D721Med (cell line): ENCODE measurements at regions not wholly inside any gene's neighbourhood (a gene's known extent, or its start where the extent isn't known, plus 50 kb on each side); places are given as distances from the start of the nearest gene placed in this dataset.

Experiments used
- DNase-seq: peaks from one replicate; pipeline ENCODE4 v3.0.0; 2011; ENCODE audit warnings: low spot score; ENCODE audit not compliant: insufficient read length
- FAIRE-seq: peaks from 2 replicates; lab custom pipeline; 2011; peaks lifted over from hg19 to GRCh38; lab: Jason Lieb, UNC
- TF ChIP-seq, protein P1 (sequence below): IDR thresholded peaks from 2 replicates; pipeline ENCODE4 v1.5.1; 2012; ENCODE audit warnings: mild to moderate bottlenecking, control low read depth; ENCODE audit not compliant: insufficient read depth; ENCODE audit errors: missing control alignments

- FAIRE-seq: no peak
- TF ChIP-seq, protein P1, sequence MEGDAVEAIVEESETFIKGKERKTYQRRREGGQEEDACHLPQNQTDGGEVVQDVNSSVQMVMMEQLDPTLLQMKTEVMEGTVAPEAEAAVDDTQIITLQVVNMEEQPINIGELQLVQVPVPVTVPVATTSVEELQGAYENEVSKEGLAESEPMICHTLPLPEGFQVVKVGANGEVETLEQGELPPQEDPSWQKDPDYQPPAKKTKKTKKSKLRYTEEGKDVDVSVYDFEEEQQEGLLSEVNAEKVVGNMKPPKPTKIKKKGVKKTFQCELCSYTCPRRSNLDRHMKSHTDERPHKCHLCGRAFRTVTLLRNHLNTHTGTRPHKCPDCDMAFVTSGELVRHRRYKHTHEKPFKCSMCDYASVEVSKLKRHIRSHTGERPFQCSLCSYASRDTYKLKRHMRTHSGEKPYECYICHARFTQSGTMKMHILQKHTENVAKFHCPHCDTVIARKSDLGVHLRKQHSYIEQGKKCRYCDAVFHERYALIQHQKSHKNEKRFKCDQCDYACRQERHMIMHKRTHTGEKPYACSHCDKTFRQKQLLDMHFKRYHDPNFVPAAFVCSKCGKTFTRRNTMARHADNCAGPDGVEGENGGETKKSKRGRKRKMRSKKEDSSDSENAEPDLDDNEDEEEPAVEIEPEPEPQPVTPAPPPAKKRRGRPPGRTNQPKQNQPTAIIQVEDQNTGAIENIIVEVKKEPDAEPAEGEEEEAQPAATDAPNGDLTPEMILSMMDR: no peak
These were observed 731.5 kb upstream of the SGCG start for GRCh38 chr13:22449251-22449650.

DNA sequence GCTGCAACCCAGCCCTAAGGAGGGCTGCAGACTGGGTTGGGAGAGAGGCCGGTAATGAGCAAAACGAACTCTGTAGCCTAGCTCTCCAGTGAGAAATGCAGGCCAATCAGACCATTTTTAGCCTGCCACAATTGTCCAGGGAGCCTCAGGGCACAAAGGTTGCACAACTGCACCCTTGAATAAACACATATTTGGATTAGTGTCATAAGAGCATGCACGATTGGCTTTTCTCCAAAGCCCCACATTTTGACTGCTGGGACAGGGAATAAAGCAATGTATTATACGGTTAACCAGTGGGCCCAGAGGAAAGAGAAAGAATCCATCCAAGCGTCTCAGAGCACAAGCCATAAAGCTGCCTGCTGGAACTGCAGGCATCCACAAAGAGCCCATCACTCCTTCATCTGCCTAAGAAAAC is 729.4 kb upstream of the SGCG start:
- no peak for DNase-seq

More at GRCh38 chr13:22449251-22449650, 731.5 kb upstream of the SGCG start:
- no peak for DNase-seq

DNA sequence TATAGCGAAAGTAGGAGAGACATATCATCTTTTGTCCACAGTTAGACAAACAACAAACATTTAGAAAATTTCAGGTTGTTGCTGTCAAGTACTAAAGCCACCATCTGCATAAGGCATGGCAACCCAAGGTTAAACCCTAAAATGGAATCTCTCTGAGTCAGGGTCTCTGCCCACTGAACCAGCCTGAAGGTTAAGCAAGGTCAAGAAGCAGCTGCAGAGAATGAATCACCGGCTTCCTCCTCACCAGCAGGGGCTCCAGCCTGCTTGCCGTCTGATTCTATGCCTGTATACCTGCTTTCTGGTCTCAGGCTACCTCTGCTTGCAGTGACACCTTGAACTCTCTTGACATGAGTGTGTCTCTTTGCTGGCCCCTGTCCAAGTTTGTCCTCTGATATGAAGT is 726.2 kb upstream of the SGCG start:
- no peak for DNase-seq

More for the DNA sequence above, 729.4 kb upstream of the SGCG start:
- no peak for FAIRE-seq
- TF ChIP-seq, protein P1: no peak

DNA sequence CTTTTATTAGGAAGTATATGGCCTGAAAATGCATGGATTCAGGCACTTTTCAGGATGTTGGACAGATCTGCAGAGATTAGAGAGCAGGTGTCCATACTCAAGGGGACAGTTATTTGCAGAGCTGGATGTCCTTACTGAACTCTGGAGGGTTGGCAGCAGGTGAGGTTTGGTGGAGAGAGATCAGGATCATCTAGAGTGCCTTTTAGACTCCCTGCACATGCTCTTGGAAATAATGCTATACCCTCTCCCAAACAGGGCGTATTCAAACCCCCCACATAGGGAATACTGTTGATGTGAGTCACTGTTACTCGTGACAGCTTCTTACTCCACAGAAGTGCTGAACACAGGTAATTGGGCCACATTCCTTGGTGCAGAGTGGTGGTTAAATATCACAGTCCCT is 725.7 kb upstream of the SGCG start:
- TF ChIP-seq, protein P1: no peak
- FAIRE-seq (no peak), DNase-seq (no peak)

More for the DNA sequence above, 726.2 kb upstream of the SGCG start:
- TF ChIP-seq, protein P1: no peak
- FAIRE-seq: no peak

- no peak for FAIRE-seq
- DNase-seq: no peak
- TF ChIP-seq, protein P1: no peak
These were observed 718.8 kb upstream of the SGCG start for GRCh38 chr13:22461854-22462490.

DNA sequence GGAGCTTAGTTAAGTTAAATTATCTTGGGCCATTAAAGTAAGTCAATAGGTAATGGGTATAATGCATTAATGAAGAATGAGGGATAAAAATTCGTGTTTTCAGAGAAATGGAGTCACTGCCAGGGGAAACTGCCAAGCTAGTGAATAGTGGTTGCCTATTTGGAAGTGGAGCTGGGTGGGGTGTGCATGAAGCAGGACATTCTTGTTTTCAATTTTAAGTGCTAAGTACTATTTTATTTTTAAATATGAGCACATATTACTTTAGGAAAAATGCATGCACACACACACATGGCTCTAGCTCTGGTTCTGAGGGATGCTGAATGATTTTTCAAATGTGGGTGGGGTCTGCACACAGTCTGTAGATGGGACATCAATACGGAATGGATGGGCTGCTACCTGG is 717.7 kb upstream of the SGCG start:
- TF ChIP-seq, protein P1: no peak
- no peak for FAIRE-seq
- no peak for DNase-seq

GRCh38 chr13:22468045-22468444 is 712.7 kb upstream of the SGCG start:
- TF ChIP-seq, protein P1: no peak
- FAIRE-seq (no peak), DNase-seq (no peak)
